ENCODE measurements at regions not wholly inside any gene's neighbourhood (a gene's known extent, or its start where the extent isn't known, plus 50 kb on each side); places are given as distances from the start of the nearest gene placed in this dataset.
A peak's percentile ranks its signal among the peaks of the same experiment; 100 is the strongest.

DNA sequence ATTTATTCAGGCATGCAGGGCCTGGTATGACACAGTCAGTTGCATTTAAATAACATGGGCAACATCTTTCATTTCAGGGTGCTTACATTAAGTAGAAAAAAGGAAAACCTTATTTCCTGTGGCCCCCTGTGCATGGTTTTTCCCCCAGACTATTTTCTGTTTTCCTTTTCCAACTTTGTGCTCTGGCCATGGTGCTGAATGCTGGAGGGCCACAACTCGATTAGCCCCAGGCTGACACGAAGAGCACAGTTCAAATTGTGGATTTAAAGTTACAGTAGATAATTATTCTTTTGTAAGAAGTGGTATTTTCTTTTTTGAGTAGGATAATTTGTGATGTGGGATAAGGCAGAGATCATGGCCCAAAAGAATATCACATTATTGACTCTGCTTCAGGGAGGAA, 332.0 kb downstream of the HAO1 start:
- no peak overlapping the region for H3K4me3 ChIP-seq (ENCODE audit: low read length)
- no peak for DNase-seq (ENCODE audit: low read depth)
- TF ChIP-seq, protein P1, sequence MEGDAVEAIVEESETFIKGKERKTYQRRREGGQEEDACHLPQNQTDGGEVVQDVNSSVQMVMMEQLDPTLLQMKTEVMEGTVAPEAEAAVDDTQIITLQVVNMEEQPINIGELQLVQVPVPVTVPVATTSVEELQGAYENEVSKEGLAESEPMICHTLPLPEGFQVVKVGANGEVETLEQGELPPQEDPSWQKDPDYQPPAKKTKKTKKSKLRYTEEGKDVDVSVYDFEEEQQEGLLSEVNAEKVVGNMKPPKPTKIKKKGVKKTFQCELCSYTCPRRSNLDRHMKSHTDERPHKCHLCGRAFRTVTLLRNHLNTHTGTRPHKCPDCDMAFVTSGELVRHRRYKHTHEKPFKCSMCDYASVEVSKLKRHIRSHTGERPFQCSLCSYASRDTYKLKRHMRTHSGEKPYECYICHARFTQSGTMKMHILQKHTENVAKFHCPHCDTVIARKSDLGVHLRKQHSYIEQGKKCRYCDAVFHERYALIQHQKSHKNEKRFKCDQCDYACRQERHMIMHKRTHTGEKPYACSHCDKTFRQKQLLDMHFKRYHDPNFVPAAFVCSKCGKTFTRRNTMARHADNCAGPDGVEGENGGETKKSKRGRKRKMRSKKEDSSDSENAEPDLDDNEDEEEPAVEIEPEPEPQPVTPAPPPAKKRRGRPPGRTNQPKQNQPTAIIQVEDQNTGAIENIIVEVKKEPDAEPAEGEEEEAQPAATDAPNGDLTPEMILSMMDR (conservative IDR thresholded peaks at IDR 0.05; ENCODE audit: low read depth, low read length), result no peak

DNA sequence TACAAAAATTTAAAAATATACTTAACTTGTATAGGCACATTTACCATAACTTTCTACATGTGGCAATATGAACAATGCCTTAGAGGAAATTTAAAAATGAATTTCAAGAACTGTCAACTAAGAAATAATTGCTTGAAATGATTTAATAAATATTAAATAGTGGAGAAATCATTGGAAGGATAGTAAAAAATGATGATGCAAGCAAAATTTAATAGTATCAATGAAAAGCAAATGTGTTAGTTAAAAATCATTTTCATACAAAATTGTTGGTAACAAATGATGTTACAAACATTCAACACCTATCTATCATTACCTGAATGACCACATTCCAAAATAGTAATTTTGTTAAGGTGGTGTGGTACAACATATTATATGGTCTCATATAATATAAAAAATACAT, 331.0 kb downstream of the HAO1 start:
- no peak overlapping the region for H3K4me3 ChIP-seq (ENCODE audit: low read length)
- TF ChIP-seq, protein P1 (conservative IDR thresholded peaks at IDR 0.05; ENCODE audit: low read depth, low read length), result no peak
- no peak for DNase-seq (ENCODE audit: low read depth)

DNA sequence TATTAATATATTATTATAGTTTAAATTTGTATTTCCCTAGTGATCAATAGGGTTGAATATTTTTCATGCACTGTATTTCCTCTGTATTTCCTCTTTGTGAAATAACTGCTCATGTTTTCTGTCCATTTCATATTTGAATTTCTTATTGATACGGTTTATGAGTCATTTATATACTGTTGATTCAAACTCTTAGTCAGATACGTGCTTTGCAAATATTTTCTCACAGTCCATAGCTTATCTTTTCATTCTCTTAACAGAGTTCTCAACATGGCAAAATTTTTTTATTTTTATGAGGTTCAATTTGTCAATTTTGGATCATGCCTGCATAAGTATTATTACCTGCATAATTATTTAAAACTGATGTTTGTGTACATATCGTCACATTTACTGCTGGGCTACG, 329.6 kb downstream of the HAO1 start:
- TF ChIP-seq, protein P1 (conservative IDR thresholded peaks at IDR 0.05; ENCODE audit: low read depth, low read length), result no peak
- no peak for DNase-seq (ENCODE audit: low read depth)
- H3K4me3 ChIP-seq (ENCODE audit: low read length), result no peak overlapping the region

DNA sequence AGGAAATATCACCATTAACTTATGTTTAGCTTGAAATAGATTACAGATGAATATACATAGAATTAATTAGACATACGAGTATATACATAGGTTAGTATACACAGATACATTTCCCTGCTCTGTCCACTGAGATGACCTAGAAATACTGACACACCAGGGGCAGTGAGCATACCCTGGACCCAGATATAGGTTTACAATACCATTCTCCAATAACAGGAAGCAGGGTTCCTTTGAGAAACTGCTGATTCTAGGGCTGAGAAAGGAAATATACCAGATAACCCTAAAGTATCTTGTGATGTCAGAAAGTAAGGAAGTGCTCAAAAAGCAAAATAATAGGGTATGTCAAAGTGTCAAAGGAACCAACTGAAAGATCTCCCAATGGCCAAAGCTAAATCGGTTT, 322.5 kb downstream of the HAO1 start:
- TF ChIP-seq, protein P1 (conservative IDR thresholded peaks at IDR 0.05; ENCODE audit: low read depth, low read length), result no peak
- H3K4me3 ChIP-seq (ENCODE audit: low read length), result no peak overlapping the region
- DNase-seq (ENCODE audit: low read depth), result no peak

DNA sequence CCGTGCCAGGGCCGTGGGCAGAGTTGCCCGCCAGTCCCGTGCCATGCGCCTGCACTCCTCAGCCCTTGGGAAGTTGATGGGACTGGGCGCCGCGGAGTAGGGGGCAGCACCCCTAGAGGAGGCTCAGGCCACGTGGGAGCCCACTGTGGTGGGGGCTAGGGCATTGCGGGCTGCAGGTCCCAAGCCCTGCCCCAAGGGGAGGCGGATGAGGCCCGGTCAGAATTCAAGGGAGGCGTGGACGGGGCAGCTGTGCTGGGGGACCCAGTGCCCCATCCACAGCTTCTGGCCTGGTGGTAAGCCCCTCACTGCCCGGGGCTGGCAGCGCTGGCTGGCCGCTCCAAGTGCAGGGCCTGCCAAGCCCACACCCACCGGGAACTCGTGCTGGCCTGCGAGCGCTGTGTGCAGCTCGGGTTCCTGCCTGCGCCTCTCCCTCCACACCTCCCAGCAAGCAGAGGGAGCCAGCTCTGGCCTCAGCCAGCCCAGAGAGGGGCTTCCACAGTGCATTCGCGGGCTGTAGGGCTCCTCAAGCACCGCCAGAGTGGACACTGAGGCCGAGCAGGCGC, 317.8 kb downstream of the HAO1 start:
- no peak for DNase-seq (ENCODE audit: low read depth)
- TF ChIP-seq, protein P1 (conservative IDR thresholded peaks at IDR 0.05; ENCODE audit: low read depth, low read length), result no peak
- no peak overlapping the region for H3K4me3 ChIP-seq (ENCODE audit: low read length)

DNA sequence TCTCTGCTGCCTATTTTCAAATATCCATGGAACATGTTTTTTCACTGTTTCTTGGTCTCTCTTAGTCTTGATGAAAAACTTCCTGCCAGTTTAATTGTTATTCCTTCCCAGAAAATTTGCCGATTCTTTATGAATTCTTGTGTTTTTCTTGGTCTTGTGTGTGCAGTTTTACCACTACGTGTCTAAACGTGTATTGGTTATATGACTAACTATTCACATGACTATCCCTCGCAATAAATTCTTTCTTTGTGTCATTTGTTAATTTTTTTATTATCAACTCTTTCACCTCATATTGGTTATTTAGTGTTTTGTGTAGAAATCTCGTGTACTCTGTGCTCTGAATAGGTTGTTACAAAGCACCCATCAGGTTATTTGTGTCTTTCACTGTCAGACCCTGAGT, 315.4 kb downstream of the HAO1 start:
- no peak for DNase-seq (ENCODE audit: low read depth)
- TF ChIP-seq, protein P1 (conservative IDR thresholded peaks at IDR 0.05; ENCODE audit: low read depth, low read length), result no peak
- H3K4me3 ChIP-seq (ENCODE audit: low read length), result no peak overlapping the region

DNA sequence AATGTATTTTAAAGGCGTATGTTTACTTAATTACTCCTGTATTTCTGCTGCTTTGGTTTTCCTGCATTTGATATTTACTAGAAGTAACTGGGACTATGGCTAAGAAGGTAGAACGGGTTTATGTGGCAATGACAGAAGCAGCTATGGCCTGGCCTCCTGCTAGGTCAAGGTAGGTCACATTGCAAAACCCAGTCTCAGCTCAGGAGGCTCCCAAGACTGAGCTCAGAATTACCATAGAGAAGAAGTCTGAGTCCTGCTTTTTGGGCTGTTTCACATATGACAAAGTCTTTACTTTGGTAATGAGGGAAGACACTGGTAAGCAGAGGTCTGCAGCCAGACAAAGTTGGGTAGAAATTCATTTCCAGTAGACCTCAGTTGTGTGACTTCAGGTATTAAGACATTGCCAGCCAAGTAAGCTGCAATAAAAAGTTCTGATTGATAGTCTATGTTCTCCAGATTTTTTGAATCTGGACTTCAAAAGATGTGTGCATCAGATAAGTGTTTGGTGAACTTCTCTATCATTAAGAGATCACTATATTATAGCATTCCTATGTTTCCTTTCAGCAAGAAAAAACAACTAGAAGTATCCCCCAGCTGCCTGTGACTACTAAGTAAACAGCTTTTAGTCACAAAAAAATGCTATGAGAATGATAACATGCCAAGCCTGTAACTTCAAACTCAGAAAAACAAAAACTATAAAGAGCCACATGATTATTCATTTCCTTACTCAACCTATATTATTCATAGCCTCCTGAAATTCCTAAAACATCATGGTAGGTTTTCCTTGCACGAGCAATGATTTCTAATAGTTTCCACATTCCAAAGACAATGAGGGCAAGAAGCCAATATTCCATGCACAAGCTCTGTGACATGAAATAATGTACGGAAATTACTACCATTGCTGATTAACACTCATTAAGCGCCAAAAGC, 312.3 kb downstream of the HAO1 start:
- peak; percentile 39 for DNase-seq (ENCODE audit: low read depth)
- no peak overlapping the region for H3K4me3 ChIP-seq (ENCODE audit: low read length)
- TF ChIP-seq, protein P1 (conservative IDR thresholded peaks at IDR 0.05; ENCODE audit: low read depth, low read length), result no peak

Measured in retinal pigment epithelial cell (primary cell).